Stimulated activated CD4-positive, alpha-beta T cell treated with anti-CD3 and anti-CD28 coated beads, Interleukin-4, amount 100 ng/mL, for 24 hours (primary cell): ENCODE measurements at regions not wholly inside any gene's neighbourhood (a gene's known extent, or its start where the extent isn't known, plus 50 kb on each side); places are given as distances from the start of the nearest gene placed in this dataset.
"Not testable (repeated sequence)": the region's sequence is repeated elsewhere in the genome, so short reads cannot be mapped to it uniquely, and the experiment has no call there.

ENCODE experiments used
- DNase-seq: peaks from one replicate; pipeline ENCODE4 v3.0.0-alpha.2; 2020

DNA sequence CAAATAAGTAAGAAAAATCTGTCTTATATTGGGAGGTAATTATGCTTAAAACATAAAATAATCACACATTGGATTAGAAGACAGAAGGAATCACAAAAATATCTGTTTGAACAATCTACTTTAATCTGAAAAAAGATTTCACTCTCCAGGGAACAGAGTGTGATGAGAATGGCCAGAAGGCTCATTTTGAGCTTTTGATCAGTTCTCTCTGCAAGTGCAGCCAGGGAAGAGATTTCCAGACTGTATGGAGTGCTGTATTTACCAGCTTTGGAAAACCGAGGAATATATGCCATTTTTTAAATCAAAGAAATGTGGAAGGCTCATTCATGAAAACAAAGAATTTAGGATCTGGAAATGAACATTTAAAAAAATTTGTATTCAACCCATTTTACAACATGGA lies 83.0 kb upstream of the WAC start:
- no peak for DNase-seq

- DNase-seq = no peak
Measured at GRCh38 chr10:28453926-28454325, 79.0 kb upstream of the WAC start.

DNA sequence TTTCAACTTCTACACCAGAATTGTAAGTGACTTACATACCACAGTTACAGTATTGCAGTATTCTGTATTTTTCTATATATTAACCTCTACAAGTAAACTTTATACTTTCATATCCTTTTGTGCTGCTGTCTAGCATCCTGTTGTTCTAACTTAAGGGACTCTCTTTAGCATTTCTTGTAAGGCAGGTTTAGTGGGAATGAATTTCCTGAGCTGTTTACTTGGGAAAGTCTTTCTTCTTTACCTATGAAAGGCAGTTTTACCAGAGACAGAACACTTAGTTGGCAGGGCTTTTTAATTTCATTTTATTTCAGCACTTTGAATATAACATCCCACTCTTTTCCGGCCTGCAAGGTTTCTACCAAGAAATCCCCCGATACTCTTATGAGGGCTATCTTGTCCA lies 75.8 kb upstream of the WAC start:
- DNase-seq = no peak

DNA sequence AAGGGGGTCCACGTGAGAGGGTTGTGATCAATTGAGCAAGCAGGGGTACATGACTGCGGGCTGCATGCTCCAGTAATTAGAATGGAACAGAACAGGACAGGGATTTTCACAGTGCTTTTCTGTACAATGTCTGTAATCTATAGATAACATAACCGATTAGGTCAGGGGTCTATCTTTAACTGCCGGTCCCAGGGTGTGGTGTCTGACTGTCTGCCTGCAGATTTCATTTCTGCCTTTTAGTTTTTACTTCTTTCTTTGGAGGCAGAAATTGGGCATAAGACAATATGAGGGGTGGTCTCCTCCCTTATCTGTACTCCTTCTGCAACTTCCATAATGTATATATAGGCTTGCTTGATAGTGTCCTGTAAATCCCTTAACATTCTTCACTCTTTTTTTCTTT lies 75.0 kb upstream of the WAC start:
- DNase-seq = not testable (repeated sequence)

GRCh38 chr10:28459453-28460144 lies 73.3 kb upstream of the WAC start:
- DNase-seq = no peak

GRCh38 chr10:28463141-28463540 lies 69.8 kb upstream of the WAC start:
- no peak for DNase-seq

- no peak for DNase-seq
Measured at GRCh38 chr10:28463676-28464395, 69.1 kb upstream of the WAC start.

DNA sequence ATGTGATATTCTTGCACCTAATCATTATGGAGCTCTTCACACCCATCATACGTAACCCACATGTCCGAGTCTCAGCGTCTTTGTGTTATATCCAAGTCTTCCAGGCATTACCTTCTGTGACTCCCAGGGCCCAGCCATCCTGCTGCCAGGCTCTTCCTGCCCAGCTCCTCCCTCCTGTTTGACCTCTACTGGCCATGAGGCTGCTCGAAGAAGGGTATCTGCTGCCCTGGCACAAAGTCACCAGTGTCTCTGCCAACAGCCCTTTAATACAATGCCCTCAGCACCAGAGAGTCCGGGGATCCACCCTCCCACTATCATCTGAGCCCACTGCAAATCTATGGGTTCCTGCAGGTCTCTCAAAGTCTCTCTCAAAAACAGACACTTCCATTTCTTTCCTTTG lies 65.3 kb upstream of the WAC start:
- no peak for DNase-seq

DNA sequence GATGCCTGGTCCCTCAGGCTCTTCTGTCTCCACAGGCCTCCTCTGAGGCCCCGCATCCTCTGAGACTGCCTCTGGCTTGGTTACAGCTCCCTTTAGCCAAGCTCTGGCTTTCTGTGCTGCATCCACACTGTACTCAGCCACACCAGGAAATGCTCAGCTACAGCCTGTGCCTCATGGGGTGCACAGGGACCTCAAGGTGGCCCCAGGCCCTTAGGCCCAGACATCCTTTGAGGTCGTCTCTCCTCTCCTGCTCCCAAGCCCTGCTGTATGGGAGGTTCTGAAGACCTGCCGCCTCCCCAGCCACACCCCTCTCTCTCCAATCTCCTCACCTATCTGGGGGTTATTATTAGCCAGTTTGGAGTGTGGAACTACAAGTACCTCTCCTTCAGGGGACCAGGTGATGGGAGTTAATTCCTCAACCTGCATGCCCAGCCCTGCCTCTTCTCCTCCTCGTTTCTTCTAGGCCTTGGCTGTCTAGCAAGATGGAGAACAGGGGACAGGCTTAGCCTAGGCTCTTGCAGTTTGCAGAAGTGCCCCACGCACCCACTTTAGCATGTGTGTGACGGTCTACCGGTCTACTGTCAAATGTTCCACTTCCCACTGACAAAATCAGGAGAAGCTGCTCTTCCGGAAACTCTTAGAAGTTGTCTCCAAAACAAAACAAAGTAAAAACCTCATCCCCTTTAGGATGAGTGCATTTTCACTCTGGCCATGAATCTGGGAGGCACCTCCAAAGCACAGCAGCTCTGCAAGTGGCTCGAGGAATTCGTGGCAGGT lies 64.0 kb upstream of the WAC start:
- DNase-seq = no peak

- DNase-seq = no peak
Measured at GRCh38 chr10:28470873-28471651, 61.9 kb upstream of the WAC start.

GRCh38 chr10:28471652-28472050 lies 61.3 kb upstream of the WAC start:
- DNase-seq = no peak

DNA sequence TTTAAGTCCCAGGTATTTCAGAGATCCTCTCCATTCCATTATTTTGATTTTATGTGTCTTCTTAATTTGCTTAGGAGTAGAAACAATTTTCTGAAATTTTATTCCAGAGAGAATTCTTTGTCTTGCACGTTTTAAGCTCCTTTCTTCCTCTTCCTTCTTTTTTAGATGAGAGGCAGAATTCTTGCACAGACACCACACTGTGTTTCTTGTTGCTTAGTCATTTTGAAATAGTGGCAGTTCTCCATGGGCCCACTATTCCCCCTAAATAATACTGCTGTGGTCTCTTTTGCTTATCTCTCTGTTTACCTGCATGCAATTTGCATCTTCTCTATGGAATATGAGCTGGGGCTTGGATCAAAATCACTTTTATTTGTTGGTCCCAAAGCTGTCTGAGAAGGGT lies 54.3 kb upstream of the WAC start:
- DNase-seq = no peak

GRCh38 chr10:28479425-28479865 lies 53.5 kb upstream of the WAC start:
- no peak for DNase-seq

GRCh38 chr10:28479927-28480627 lies 52.8 kb upstream of the WAC start:
- DNase-seq = no peak

GRCh38 chr10:28480628-28480965 lies 52.3 kb upstream of the WAC start:
- DNase-seq = no peak

DNA sequence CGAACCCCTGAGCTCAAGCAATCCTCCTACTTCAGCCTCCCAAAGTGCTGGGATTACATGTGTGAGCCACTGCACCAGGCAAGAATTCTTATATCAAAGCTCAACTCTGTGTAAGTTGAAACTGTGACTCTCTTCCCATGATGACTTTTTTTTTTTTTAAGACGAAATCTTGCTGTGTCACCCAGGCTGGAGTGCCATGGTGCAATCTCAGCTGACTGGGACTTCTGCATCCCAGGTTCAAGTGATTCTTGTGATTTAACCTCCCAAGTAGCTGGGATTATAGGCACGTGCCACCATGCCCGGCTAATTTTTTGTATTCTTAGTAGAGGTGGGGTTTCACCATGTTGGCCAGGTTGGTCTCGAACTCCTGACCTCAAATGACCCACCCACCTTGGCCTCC lies 51.6 kb upstream of the WAC start:
- not testable (repeated sequence) for DNase-seq

GRCh38 chr10:28481968-28482367 lies 51.0 kb upstream of the WAC start:
- DNase-seq = no peak
